ENCODE measurements at regions not wholly inside any gene's neighbourhood (a gene's known extent, or its start where the extent isn't known, plus 50 kb on each side); places are given as distances from the start of the nearest gene placed in this dataset.
"Not testable (repeated sequence)": the region's sequence is repeated elsewhere in the genome, so short reads cannot be mapped to it uniquely, and the experiment has no call there.

- H3K4me1 Mint-ChIP-seq: no peaks in the 10 kb centered on the region
- no peak for DNase-seq
- H3K4me3 Mint-ChIP-seq: no peak overlapping the region
- ATAC-seq (ENCODE audit: low read depth in 2 of 2): no peak
- H3K9me3 Mint-ChIP-seq: peaks cover 0 to 4% (median 0%) of the 10 kb centered on the region in 7 donors
- H3K36me3 Mint-ChIP-seq: no peaks in the 10 kb centered on the region
- H3K27ac Mint-ChIP-seq: no peak overlapping the region
- H3K27me3 Mint-ChIP-seq: peaks cover 0 to 7% (median 6%) of the 10 kb centered on the region in 3 donors
These were observed 350.9 kb upstream of the F9 start for GRCh38 chrX:139179592-139179991.

- DNase-seq (no peak), ATAC-seq (ENCODE audit: low read depth in 2 of 2) (no peak)
- no peaks in the 10 kb centered on the region for H3K4me1 Mint-ChIP-seq
- no peak overlapping the region for H3K4me3 Mint-ChIP-seq
- no peak overlapping the region for H3K27ac Mint-ChIP-seq
- H3K9me3 Mint-ChIP-seq: peaks cover 0 to 4% (median 0%) of the 10 kb centered on the region in 7 donors
- H3K27me3 Mint-ChIP-seq: peaks cover 0 to 7% (median 6%) of the 10 kb centered on the region in 3 donors
- no peaks in the 10 kb centered on the region for H3K36me3 Mint-ChIP-seq
These were observed 351.6 kb upstream of the F9 start for GRCh38 chrX:139178980-139179379.

- Mint-ChIP-seq H3K27ac (no peak overlapping the region), H3K4me1 (no peaks in the 10 kb centered on the region), H3K9me3 (peaks cover 0 to 6% (median 0%) of the 10 kb centered on the region in 7 donors), H3K36me3 (no peaks in the 10 kb centered on the region), H3K27me3 (peaks cover 0 to 6% (median 0%) of the 10 kb centered on the region in 3 donors), H3K4me3 (no peak overlapping the region)
- no peak for ATAC-seq (ENCODE audit: low read depth in 2 of 2)
- DNase-seq: no peak
These were observed 357.8 kb upstream of the F9 start for GRCh38 chrX:139172731-139173130.

GRCh38 chrX:139170526-139171173, 359.9 kb upstream of the F9 start:
- peaks cover 0 to 3% (median 0%) of the 10 kb centered on the region in 7 donors for H3K9me3 Mint-ChIP-seq
- no peaks in the 10 kb centered on the region for H3K27me3 Mint-ChIP-seq
- H3K27ac Mint-ChIP-seq: no peak overlapping the region
- H3K36me3 Mint-ChIP-seq: no peaks in the 10 kb centered on the region
- H3K4me3 Mint-ChIP-seq: no peak overlapping the region
- DNase-seq (no peak), ATAC-seq (ENCODE audit: low read depth in 2 of 2) (no peak)
- H3K4me1 Mint-ChIP-seq: no peaks in the 10 kb centered on the region

- H3K9me3 Mint-ChIP-seq: peaks cover 0 to 6% (median 2%) of the 10 kb centered on the region in 7 donors
- no peaks in the 10 kb centered on the region for H3K27me3 Mint-ChIP-seq
- no peak overlapping the region for H3K4me3 Mint-ChIP-seq
- H3K4me1 Mint-ChIP-seq: no peaks in the 10 kb centered on the region
- no peak for DNase-seq
- no peak overlapping the region for H3K27ac Mint-ChIP-seq
- no peak for ATAC-seq (ENCODE audit: low read depth in 2 of 2)
- no peaks in the 10 kb centered on the region for H3K36me3 Mint-ChIP-seq
These were observed 363.3 kb upstream of the F9 start for GRCh38 chrX:139167282-139167681.

- no peak for DNase-seq
- Mint-ChIP-seq H3K36me3 (no peaks in the 10 kb centered on the region), H3K9me3 (peaks cover 2 to 21% (median 8%) of the 10 kb centered on the region in 7 donors), H3K4me1 (no peaks in the 10 kb centered on the region), H3K27me3 (no peaks in the 10 kb centered on the region), H3K27ac (no peak overlapping the region), H3K4me3 (no peak overlapping the region)
- no peak for ATAC-seq (ENCODE audit: low read depth in 2 of 2)
These were observed 372.3 kb upstream of the F9 start for GRCh38 chrX:139158256-139158655.

- DNase-seq: no peak
- Mint-ChIP-seq H3K36me3 (no peaks in the 10 kb centered on the region), H3K4me3 (no peak overlapping the region), H3K4me1 (no peaks in the 10 kb centered on the region), H3K9me3 (peaks cover 0 to 12% (median 5%) of the 10 kb centered on the region in 7 donors), H3K27ac (no peak overlapping the region), H3K27me3 (no peaks in the 10 kb centered on the region)
- ATAC-seq (ENCODE audit: low read depth in 2 of 2): no peak
These were observed 374.2 kb upstream of the F9 start for GRCh38 chrX:139156356-139156755.

- not testable (repeated sequence) for H3K9me3 Mint-ChIP-seq; H3K36me3 Mint-ChIP-seq; H3K27me3 Mint-ChIP-seq; DNase-seq; H3K4me3 Mint-ChIP-seq; H3K27ac Mint-ChIP-seq; H3K4me1 Mint-ChIP-seq; ATAC-seq (ENCODE audit: low read depth in 2 of 2)
These were observed 383.9 kb upstream of the F9 start for GRCh38 chrX:139146625-139147024.

- DNase-seq (no peak), ATAC-seq (ENCODE audit: low read depth in 2 of 2) (no peak)
- Mint-ChIP-seq H3K36me3 (no peaks in the 10 kb centered on the region), H3K4me1 (no peaks in the 10 kb centered on the region), H3K27me3 (peaks cover 0 to 8% (median 0%) of the 10 kb centered on the region in 3 donors), H3K9me3 (peaks cover 0 to 5% (median 0%) of the 10 kb centered on the region in 7 donors), H3K27ac (no peak overlapping the region), H3K4me3 (no peak overlapping the region)
These were observed 389.2 kb upstream of the F9 start for GRCh38 chrX:139141370-139141769.

- Mint-ChIP-seq H3K4me1 (no peaks in the 10 kb centered on the region), H3K4me3 (no peak overlapping the region), H3K36me3 (no peaks in the 10 kb centered on the region), H3K27me3 (no peaks in the 10 kb centered on the region), H3K27ac (no peak overlapping the region), H3K9me3 (no peaks in the 10 kb centered on the region)
- DNase-seq: no peak
- ATAC-seq (ENCODE audit: low read depth in 2 of 2): no peak
These were observed 396.2 kb upstream of the F9 start for GRCh38 chrX:139134316-139134715.

- no peak for DNase-seq
- Mint-ChIP-seq H3K4me3 (no peak overlapping the region), H3K36me3 (no peaks in the 10 kb centered on the region), H3K4me1 (no peaks in the 10 kb centered on the region), H3K27me3 (no peaks in the 10 kb centered on the region), H3K27ac (no peak overlapping the region), H3K9me3 (peaks cover 0 to 5% (median 0%) of the 10 kb centered on the region in 7 donors)
- ATAC-seq (ENCODE audit: low read depth in 2 of 2): no peak
These were observed 404.0 kb upstream of the F9 start for GRCh38 chrX:139126493-139126892.

- Mint-ChIP-seq H3K9me3 (peaks cover 0 to 5% (median 0%) of the 10 kb centered on the region in 7 donors), H3K27ac (no peak overlapping the region), H3K36me3 (no peaks in the 10 kb centered on the region), H3K4me3 (no peak overlapping the region), H3K4me1 (no peaks in the 10 kb centered on the region), H3K27me3 (no peaks in the 10 kb centered on the region)
- ATAC-seq (ENCODE audit: low read depth in 2 of 2) (no peak), DNase-seq (no peak)
These were observed 404.6 kb upstream of the F9 start for GRCh38 chrX:139125916-139126315.

- Mint-ChIP-seq H3K9me3 (peaks cover 0 to 9% (median 0%) of the 10 kb centered on the region in 7 donors), H3K27ac (no peak overlapping the region), H3K4me1 (no peaks in the 10 kb centered on the region), H3K27me3 (no peaks in the 10 kb centered on the region), H3K4me3 (no peak overlapping the region), H3K36me3 (no peaks in the 10 kb centered on the region)
- no peak for DNase-seq
- no peak for ATAC-seq (ENCODE audit: low read depth in 2 of 2)
These were observed 408.8 kb upstream of the F9 start for GRCh38 chrX:139121616-139122286.

GRCh38 chrX:139120760-139121159, 409.2 kb upstream of the FGF13 start:
- no peaks in the 10 kb centered on the region for H3K4me1 Mint-ChIP-seq
- H3K9me3 Mint-ChIP-seq: peaks cover 0 to 9% (median 0%) of the 10 kb centered on the region in 7 donors
- no peak for DNase-seq
- ATAC-seq (ENCODE audit: low read depth in 2 of 2): no peak
- no peak overlapping the region for H3K4me3 Mint-ChIP-seq
- no peak overlapping the region for H3K27ac Mint-ChIP-seq
- H3K27me3 Mint-ChIP-seq: no peaks in the 10 kb centered on the region
- H3K36me3 Mint-ChIP-seq: no peaks in the 10 kb centered on the region

Measured in naive B cell (primary cell).